ENCODE measurements at regions not wholly inside any gene's neighbourhood (a gene's known extent, or its start where the extent isn't known, plus 50 kb on each side); places are given as distances from the start of the nearest gene placed in this dataset.

DNA sequence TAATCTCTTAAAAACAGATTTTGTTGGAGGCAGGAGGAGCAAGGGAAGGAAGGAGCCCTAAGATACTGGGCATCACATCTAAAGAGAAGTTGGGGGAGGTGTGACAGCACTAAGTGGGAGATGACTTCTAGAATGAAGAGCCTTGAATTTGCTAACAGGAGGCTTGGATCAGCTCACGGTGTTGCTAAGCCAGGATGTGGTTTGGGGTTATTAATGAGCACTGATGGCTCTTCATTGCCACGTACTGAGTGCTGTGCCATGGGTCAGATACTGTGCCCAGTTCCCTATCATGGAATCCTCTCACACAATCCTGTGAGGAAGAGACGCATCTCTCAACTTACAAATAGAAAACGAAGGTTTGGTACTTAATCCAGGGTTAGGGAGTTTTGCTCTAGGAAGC lies 78.5 kb downstream of the C7orf25 start:
- Histone ChIP-seq H3K27me3 (ENCODE audit: insufficient read depth, low read length) (no peaks in the 10 kb centered on the region), H2AK5ac (ENCODE audit: insufficient read length, low read length) (no peak overlapping the region), H4K5ac (ENCODE audit: insufficient read length, low read depth, low read length) (no peak overlapping the region), H3K56ac (ENCODE audit: insufficient read length, low read depth, low read length) (no peak overlapping the region), H2BK15ac (ENCODE audit: low read depth, low read length) (no peak overlapping the region), H3K27ac (ENCODE audit: insufficient read length, low read depth, low read length) (no peak overlapping the region), H3K23me2 (ENCODE audit: insufficient read length, low read depth, low read length, poor library complexity, severe bottlenecking) (no peaks in the 10 kb centered on the region), H2BK12ac (ENCODE audit: insufficient read length, low read depth, low read length) (no peak overlapping the region), H4K91ac (ENCODE audit: insufficient read length, low read depth, low read length) (no peak overlapping the region), H3K4me2 (ENCODE audit: insufficient read depth, insufficient read length, low read length) (no peak overlapping the region), H2BK5ac (ENCODE audit: insufficient read length, low read length) (no peak overlapping the region), H3K9ac (ENCODE audit: extremely low read depth, insufficient read length, low read length) (no peak overlapping the region), H3T11ph (ENCODE audit: low read length) (no peak overlapping the region), H3K23ac (ENCODE audit: insufficient read length, low read depth, low read length) (no peak overlapping the region), H3K4ac (ENCODE audit: low read depth, low read length) (no peak overlapping the region), H3K18ac (ENCODE audit: insufficient read length, low read depth, low read length) (no peak overlapping the region), H2BK120ac (ENCODE audit: low read depth, low read length, poor library complexity, severe bottlenecking) (no peak overlapping the region), H3K79me1 (ENCODE audit: insufficient read depth, low read depth, low read length, poor library complexity, severe bottlenecking) (no peaks in the 10 kb centered on the region), H4K20me1 (ENCODE audit: control insufficient read depth, insufficient read depth, insufficient read length) (no peaks in the 10 kb centered on the region), H3K9me3 (ENCODE audit: control insufficient read depth, low read depth, low read length) (no peaks in the 10 kb centered on the region), H2AFZ (ENCODE audit: low read length) (no peak overlapping the region), H3K79me2 (ENCODE audit: insufficient read depth, low read length) (no peaks in the 10 kb centered on the region), H4K8ac (replicated peaks; ENCODE audit: insufficient read length, low read depth, low read length) (no peak overlapping the region), H3K14ac (ENCODE audit: insufficient read depth, low read length) (no peak overlapping the region), H3K4me1 (ENCODE audit: insufficient read depth, low read length) (no peaks in the 10 kb centered on the region), H2BK20ac (ENCODE audit: low read depth, low read length, poor library complexity, severe bottlenecking) (no peak overlapping the region)
- no peak overlapping the region for H3K4me3 Mint-ChIP-seq
- no peaks in the 10 kb centered on the region; a peak in 1 of 5 replicates for H3K9me3 Mint-ChIP-seq
- no peak overlapping the region for H3K27ac Mint-ChIP-seq
- TF ChIP-seq, protein P1, sequence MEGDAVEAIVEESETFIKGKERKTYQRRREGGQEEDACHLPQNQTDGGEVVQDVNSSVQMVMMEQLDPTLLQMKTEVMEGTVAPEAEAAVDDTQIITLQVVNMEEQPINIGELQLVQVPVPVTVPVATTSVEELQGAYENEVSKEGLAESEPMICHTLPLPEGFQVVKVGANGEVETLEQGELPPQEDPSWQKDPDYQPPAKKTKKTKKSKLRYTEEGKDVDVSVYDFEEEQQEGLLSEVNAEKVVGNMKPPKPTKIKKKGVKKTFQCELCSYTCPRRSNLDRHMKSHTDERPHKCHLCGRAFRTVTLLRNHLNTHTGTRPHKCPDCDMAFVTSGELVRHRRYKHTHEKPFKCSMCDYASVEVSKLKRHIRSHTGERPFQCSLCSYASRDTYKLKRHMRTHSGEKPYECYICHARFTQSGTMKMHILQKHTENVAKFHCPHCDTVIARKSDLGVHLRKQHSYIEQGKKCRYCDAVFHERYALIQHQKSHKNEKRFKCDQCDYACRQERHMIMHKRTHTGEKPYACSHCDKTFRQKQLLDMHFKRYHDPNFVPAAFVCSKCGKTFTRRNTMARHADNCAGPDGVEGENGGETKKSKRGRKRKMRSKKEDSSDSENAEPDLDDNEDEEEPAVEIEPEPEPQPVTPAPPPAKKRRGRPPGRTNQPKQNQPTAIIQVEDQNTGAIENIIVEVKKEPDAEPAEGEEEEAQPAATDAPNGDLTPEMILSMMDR (conservative IDR thresholded peaks at IDR 0.05): no peak
- no CpG with 5 or more reads among the region's 4 CpGs for WGBS (ENCODE audit: extremely low coverage, insufficient read length, low lambda C conversion rate)
- H3K4me1 Mint-ChIP-seq: peaks cover 3 to 14% of the 10 kb centered on the region in 2 experiments; a peak in 2 of 4 replicates
- DNase-seq: no peak
- no peaks in the 10 kb centered on the region; the same call in 1 of the 2 replicates for H3K27me3 Mint-ChIP-seq (ENCODE audit: low read depth)
- no peaks in the 10 kb centered on the region for H3K36me3 Mint-ChIP-seq (ENCODE audit: insufficient read depth in 1 of 3, low read depth in 3 of 3)
